ENCODE measurements at regions not wholly inside any gene's neighbourhood (a gene's known extent, or its start where the extent isn't known, plus 50 kb on each side); places are given as distances from the start of the nearest gene placed in this dataset.

GRCh38 chr13:88071371-88071770 is 400.2 kb downstream of the SLITRK5 start:
- DNase-seq = no peak
- Mint-ChIP-seq H3K4me3 (no peak overlapping the region), H3K27ac (no peak overlapping the region), H3K36me3 (ENCODE audit: insufficient read depth in 2 of 2) (no peaks in the 10 kb centered on the region), H3K9me3 (peaks cover 3 to 5% of the 10 kb centered on the region in 2 donors), H3K4me1 (ENCODE audit: low read depth) (no peaks in the 10 kb centered on the region), H3K27me3 (ENCODE audit: low read depth) (no peaks in the 10 kb centered on the region)
- no peak for ATAC-seq (replicated peaks in 1 of 2)

- no peak for ATAC-seq (replicated peaks in 1 of 2)
- Mint-ChIP-seq H3K27me3 (ENCODE audit: low read depth) (no peaks in the 10 kb centered on the region), H3K9me3 (peaks cover 4 to 5% of the 10 kb centered on the region in 2 donors), H3K4me3 (no peak overlapping the region), H3K36me3 (ENCODE audit: insufficient read depth in 2 of 2) (no peaks in the 10 kb centered on the region), H3K27ac (no peak overlapping the region), H3K4me1 (ENCODE audit: low read depth) (no peaks in the 10 kb centered on the region)
- DNase-seq = no peak
Observed at GRCh38 chr13:88074794-88075510, 403.8 kb downstream of the SLITRK5 start.

DNA sequence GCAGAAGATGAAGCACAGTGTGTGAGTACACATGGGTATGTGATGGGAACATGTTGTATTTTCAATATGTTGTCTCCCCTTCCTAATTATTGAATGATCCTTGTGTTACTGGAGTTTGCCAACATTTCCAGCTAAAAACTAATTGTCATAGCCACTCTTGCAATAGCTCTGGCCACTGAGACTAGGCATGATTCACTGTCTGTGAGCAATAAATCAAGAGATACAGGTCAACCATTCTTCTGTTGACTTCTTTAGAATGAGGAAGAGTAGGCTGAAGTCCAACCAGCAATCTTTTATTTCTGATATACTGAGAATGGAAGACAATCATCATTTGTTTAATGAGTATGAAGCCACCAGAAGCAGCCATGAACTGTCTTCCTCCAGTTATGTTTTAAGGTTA is 413.9 kb downstream of the SLITRK5 start:
- Mint-ChIP-seq H3K4me3 (no peak overlapping the region), H3K4me1 (ENCODE audit: low read depth) (no peaks in the 10 kb centered on the region), H3K9me3 (peaks cover 4 to 8% of the 10 kb centered on the region in 2 donors), H3K27me3 (ENCODE audit: low read depth) (no peaks in the 10 kb centered on the region), H3K27ac (no peak overlapping the region), H3K36me3 (ENCODE audit: insufficient read depth in 2 of 2) (peaks cover 0 to 2% of the 10 kb centered on the region in 2 donors)
- ATAC-seq (replicated peaks in 1 of 2) = no peak
- no peak for DNase-seq

- Mint-ChIP-seq H3K27ac (no peak overlapping the region), H3K27me3 (ENCODE audit: low read depth) (no peaks in the 10 kb centered on the region), H3K36me3 (ENCODE audit: insufficient read depth in 2 of 2) (peaks cover 0 to 2% of the 10 kb centered on the region in 2 donors), H3K9me3 (peaks cover 5 to 11% of the 10 kb centered on the region in 2 donors), H3K4me1 (ENCODE audit: low read depth) (no peaks in the 10 kb centered on the region), H3K4me3 (no peak overlapping the region)
- DNase-seq = no peak
- ATAC-seq (replicated peaks in 1 of 2) = no peak
Observed at GRCh38 chr13:88086577-88086976, 415.4 kb downstream of the SLITRK5 start.

DNA sequence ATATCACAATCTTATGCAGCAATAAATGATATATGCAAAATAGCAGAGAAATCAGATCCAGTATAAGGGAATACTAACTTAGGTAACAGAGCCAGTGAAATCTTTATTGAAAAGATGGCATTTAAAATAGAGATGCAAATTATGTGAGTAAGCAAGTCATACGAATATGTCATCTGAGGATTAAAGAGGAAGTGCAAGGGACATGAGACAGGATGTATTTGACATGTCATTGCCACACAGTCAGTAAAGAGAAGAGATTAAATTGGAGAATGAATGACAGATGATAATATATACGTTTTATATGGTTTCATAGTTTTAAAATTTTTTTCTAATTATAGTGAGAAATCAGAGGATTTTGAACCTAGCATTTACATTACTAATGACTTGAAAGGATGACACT is 426.4 kb downstream of the SLITRK5 start:
- Mint-ChIP-seq H3K4me1 (ENCODE audit: low read depth) (no peaks in the 10 kb centered on the region), H3K36me3 (ENCODE audit: insufficient read depth in 2 of 2) (peaks cover 0 to 3% of the 10 kb centered on the region in 2 donors), H3K4me3 (no peak overlapping the region), H3K27me3 (ENCODE audit: low read depth) (no peaks in the 10 kb centered on the region), H3K9me3 (peaks cover 3 to 8% of the 10 kb centered on the region in 2 donors), H3K27ac (no peak overlapping the region)
- no peak for ATAC-seq (replicated peaks in 1 of 2)
- no peak for DNase-seq

DNA sequence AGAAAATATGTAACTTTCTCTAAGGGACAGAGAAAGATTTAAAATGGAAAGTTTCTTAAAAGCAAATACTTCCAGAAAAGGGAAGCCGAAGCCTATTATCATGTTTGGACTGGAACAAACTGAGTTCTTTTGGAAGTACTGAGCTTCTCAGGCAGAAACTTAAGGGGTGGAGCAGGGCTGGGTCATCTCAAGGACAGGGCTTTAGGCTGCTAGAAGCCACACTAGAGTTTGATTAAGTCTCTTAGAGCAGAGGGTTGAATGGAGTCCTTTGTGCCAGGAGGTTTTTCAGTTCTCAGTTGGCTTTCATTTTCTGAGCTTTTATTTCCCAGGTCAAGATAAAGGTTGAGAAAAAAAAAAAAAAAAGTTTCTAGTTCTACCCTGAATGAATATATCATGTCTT is 432.7 kb downstream of the SLITRK5 start:
- no peak for ATAC-seq (replicated peaks in 1 of 2)
- Mint-ChIP-seq H3K9me3 (peaks cover 6 to 8% of the 10 kb centered on the region in 2 donors), H3K27ac (no peak overlapping the region), H3K27me3 (ENCODE audit: low read depth) (no peaks in the 10 kb centered on the region), H3K36me3 (ENCODE audit: insufficient read depth in 2 of 2) (no peaks in the 10 kb centered on the region), H3K4me3 (no peak overlapping the region), H3K4me1 (ENCODE audit: low read depth) (no peaks in the 10 kb centered on the region)
- DNase-seq = no peak

GRCh38 chr13:88104576-88104975 is 433.4 kb downstream of the SLITRK5 start:
- Mint-ChIP-seq H3K27me3 (ENCODE audit: low read depth) (no peaks in the 10 kb centered on the region), H3K9me3 (peaks cover 6 to 8% of the 10 kb centered on the region in 2 donors), H3K4me3 (no peak overlapping the region), H3K36me3 (ENCODE audit: insufficient read depth in 2 of 2) (no peaks in the 10 kb centered on the region), H3K27ac (no peak overlapping the region), H3K4me1 (ENCODE audit: low read depth) (no peaks in the 10 kb centered on the region)
- no peak for DNase-seq
- no peak for ATAC-seq (replicated peaks in 1 of 2)

DNA sequence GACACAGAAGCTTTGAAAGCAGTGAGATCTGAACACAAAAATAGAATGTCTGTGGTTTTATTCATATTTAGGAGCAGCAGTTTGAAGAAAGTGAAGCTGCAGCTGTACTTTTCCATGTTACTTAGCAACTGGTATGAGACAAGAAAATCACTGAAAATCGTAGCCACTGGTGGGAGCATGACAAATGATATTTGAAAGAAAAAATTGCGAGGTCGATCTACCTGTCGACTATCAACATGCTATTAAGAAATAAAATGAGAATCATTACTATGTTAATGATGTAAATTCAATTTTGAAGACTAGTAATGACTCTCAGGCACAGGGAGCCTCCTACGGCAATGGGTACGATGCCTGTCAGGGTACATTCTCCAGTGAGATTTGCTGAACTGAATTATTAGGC is 436.4 kb downstream of the SLITRK5 start:
- no peaks in the 10 kb centered on the region for H3K36me3 Mint-ChIP-seq (ENCODE audit: insufficient read depth in 2 of 2)
- no peak for DNase-seq
- no peaks in the 10 kb centered on the region for H3K4me1 Mint-ChIP-seq (ENCODE audit: low read depth)
- H3K9me3 Mint-ChIP-seq = peaks cover 5 to 8% of the 10 kb centered on the region in 2 donors
- ATAC-seq (replicated peaks in 1 of 2) = no peak
- no peaks in the 10 kb centered on the region for H3K27me3 Mint-ChIP-seq (ENCODE audit: low read depth)
- no peak overlapping the region for H3K27ac Mint-ChIP-seq
- no peak overlapping the region for H3K4me3 Mint-ChIP-seq

GRCh38 chr13:88112526-88112925 is 441.4 kb downstream of the SLITRK5 start:
- Mint-ChIP-seq H3K4me3 (no peak overlapping the region), H3K36me3 (ENCODE audit: insufficient read depth in 2 of 2) (no peaks in the 10 kb centered on the region), H3K9me3 (peaks cover 0 to 9% of the 10 kb centered on the region in 2 donors), H3K4me1 (ENCODE audit: low read depth) (no peaks in the 10 kb centered on the region), H3K27ac (no peak overlapping the region), H3K27me3 (ENCODE audit: low read depth) (no peaks in the 10 kb centered on the region)
- DNase-seq (no peak), ATAC-seq (replicated peaks in 1 of 2) (no peak)

GRCh38 chr13:88115976-88116375 is 444.8 kb downstream of the SLITRK5 start:
- Mint-ChIP-seq H3K27me3 (ENCODE audit: low read depth) (no peaks in the 10 kb centered on the region), H3K27ac (no peak overlapping the region), H3K4me3 (no peak overlapping the region), H3K36me3 (ENCODE audit: insufficient read depth in 2 of 2) (no peaks in the 10 kb centered on the region), H3K9me3 (peaks cover 2 to 7% of the 10 kb centered on the region in 2 donors), H3K4me1 (ENCODE audit: low read depth) (no peaks in the 10 kb centered on the region)
- DNase-seq (no peak), ATAC-seq (replicated peaks in 1 of 2) (no peak)

DNA sequence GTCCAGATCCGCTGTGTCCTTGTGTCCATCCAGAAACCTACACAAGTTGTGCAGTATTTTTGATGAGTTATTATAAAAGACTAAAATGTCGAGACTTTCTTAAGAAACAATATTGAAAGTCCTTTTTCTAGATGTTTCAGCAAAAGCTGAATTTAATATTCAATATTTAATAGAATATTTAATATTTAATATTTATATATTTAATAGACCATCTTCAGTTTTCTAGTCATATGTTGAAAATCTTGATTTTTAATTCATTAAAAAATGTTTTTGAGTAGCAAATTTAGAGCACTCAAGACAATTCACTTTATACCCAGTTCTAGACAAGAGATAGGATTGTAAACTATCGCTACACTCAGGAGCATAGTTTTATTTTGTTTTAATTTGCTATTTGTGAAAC is 447.8 kb downstream of the SLITRK5 start:
- H3K36me3 Mint-ChIP-seq (ENCODE audit: insufficient read depth in 2 of 2) = peaks cover 0 to 2% of the 10 kb centered on the region in 2 donors
- DNase-seq (no peak), ATAC-seq (replicated peaks in 1 of 2) (no peak)
- H3K4me3 Mint-ChIP-seq = no peak overlapping the region
- H3K27ac Mint-ChIP-seq = no peak overlapping the region
- H3K27me3 Mint-ChIP-seq (ENCODE audit: low read depth) = no peaks in the 10 kb centered on the region
- H3K4me1 Mint-ChIP-seq (ENCODE audit: low read depth) = no peaks in the 10 kb centered on the region
- H3K9me3 Mint-ChIP-seq = peaks cover 3 to 5% of the 10 kb centered on the region in 2 donors

DNA sequence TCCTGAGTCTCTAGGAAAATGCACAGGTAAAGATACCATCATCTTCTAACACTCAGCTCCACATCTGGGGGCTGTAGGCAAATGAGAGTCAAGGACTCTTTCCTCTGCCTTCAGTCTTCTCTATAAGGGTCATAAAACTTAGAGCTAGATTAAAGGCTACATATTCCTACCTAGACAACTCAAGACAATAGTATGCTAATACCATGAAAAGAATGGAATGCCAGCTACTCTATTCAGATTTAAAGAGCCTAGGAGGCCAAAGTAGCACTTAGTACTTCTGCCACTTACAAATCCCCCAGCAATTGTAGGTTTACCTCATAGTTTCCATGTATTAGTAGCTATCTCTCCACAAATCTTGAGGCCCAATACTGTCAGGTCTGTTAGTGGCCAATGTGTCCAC is 453.0 kb downstream of the SLITRK5 start:
- no peak overlapping the region for H3K27ac Mint-ChIP-seq
- H3K9me3 Mint-ChIP-seq = peaks cover 3 to 8% of the 10 kb centered on the region in 2 donors
- no peak overlapping the region for H3K4me3 Mint-ChIP-seq
- no peaks in the 10 kb centered on the region for H3K27me3 Mint-ChIP-seq (ENCODE audit: low read depth)
- ATAC-seq (replicated peaks in 1 of 2) (no peak), DNase-seq (no peak)
- no peaks in the 10 kb centered on the region for H3K4me1 Mint-ChIP-seq (ENCODE audit: low read depth)
- peaks cover 0 to 2% of the 10 kb centered on the region in 2 donors for H3K36me3 Mint-ChIP-seq (ENCODE audit: insufficient read depth in 2 of 2)

DNA sequence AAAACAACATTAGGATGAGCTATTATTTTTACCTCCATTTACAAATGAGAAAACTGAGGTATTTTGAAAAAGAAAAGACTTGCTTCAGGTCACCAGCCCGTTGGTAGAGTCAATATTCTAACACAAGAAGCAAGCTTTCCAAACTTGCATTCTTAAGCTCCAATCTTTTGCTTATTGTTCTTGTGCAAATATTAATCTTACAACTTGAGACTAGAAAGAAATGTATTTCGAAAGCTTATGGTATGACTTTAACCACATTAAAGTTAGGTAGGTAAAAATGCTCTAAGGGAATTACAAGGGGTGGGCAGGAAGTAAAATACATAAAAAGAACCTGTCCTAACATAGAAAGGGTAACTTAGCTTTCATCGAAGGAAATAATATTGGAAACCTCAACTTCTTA is 453.9 kb downstream of the SLITRK5 start:
- Mint-ChIP-seq H3K27me3 (ENCODE audit: low read depth) (no peaks in the 10 kb centered on the region), H3K4me1 (ENCODE audit: low read depth) (no peaks in the 10 kb centered on the region), H3K9me3 (peaks cover 3 to 8% of the 10 kb centered on the region in 2 donors), H3K27ac (no peak overlapping the region), H3K36me3 (ENCODE audit: insufficient read depth in 2 of 2) (peaks cover 0 to 2% of the 10 kb centered on the region in 2 donors), H3K4me3 (no peak overlapping the region)
- DNase-seq (no peak), ATAC-seq (replicated peaks in 1 of 2) (no peak)
